ENCODE measurements at regions not wholly inside any gene's neighbourhood (a gene's known extent, or its start where the extent isn't known, plus 50 kb on each side); places are given as distances from the start of the nearest gene placed in this dataset.

- no peak for DNase-seq (ENCODE audit: low read depth, low spot score)
- no peaks in the 10 kb centered on the region for H3K27me3 ChIP-seq (ENCODE audit: control insufficient read depth, extremely low read depth, insufficient read depth, low read length)
Measured at GRCh38 chr2:167345559-167345958, 457.3 kb downstream of the XIRP2 start.

GRCh38 chr2:167342769-167343168 lies 454.5 kb downstream of the XIRP2 start:
- no peak for DNase-seq (ENCODE audit: low read depth, low spot score)
- no peaks in the 10 kb centered on the region for H3K27me3 ChIP-seq (ENCODE audit: control insufficient read depth, extremely low read depth, insufficient read depth, low read length)
- H3K36me3 ChIP-seq (ENCODE audit: control insufficient read depth in 2 of 2, extremely low read depth in 1 of 2, insufficient read depth in 2 of 2, low read length in 2 of 2): no peaks in the 10 kb centered on the region
- no peak for FAIRE-seq
- no peak overlapping the region for H3K27ac ChIP-seq (ENCODE audit: control insufficient read depth, insufficient read depth, low read length)
- H3K4me1 ChIP-seq (ENCODE audit: control insufficient read depth, extremely low read depth, insufficient read depth, low read length): no peaks in the 10 kb centered on the region
- H3K4me3 ChIP-seq (ENCODE audit: control insufficient read depth in 2 of 3, extremely low read depth in 1 of 3, insufficient read depth in 2 of 3, low read depth in 1 of 3, low read length in 3 of 3): no peak overlapping the region
- no peaks in the 10 kb centered on the region for H3K9me1 ChIP-seq (ENCODE audit: control insufficient read depth, extremely low read depth, insufficient read depth, low read length)
- H3K4me2 ChIP-seq (ENCODE audit: control insufficient read depth, extremely low read depth, insufficient read depth, low read depth, low read length): no peak overlapping the region
- H4K20me1 ChIP-seq (ENCODE audit: control insufficient read depth, extremely low read depth, insufficient read depth, low read length): no peaks in the 10 kb centered on the region
- no peak overlapping the region for H3K9ac ChIP-seq (ENCODE audit: control insufficient read depth, extremely low read depth, insufficient read depth, low read length)
- no peaks in the 10 kb centered on the region for H3K79me2 ChIP-seq (ENCODE audit: control insufficient read depth, insufficient read depth, low read length)
- dilution Hi-C loops (cut with MboI; ENCODE audit: extremely low pct_ligation_motif_present, low sequenced_read_pairs): no loop called here
- no peaks in the 10 kb centered on the region for H3K9me3 ChIP-seq (ENCODE audit: control insufficient read depth, low read depth, low read length)
- no peak overlapping the region for H2AFZ ChIP-seq (ENCODE audit: control insufficient read depth, low read length)
- TF ChIP-seq EZH2 (IDR thresholded peaks at IDR 0.05; ENCODE audit: low read length): no peak
- no peak for TF ChIP-seq CTCF (optimal IDR thresholded peaks at IDR 0.05 in 1 of 3, IDR thresholded peaks at IDR 0.05 in 1 of 3, conservative IDR thresholded peaks at IDR 0.05 in 1 of 3; ENCODE audit: extremely low read depth in 1 of 3, insufficient read depth in 2 of 3, low read length in 3 of 3)

More at GRCh38 chr2:167345559-167345958, 457.3 kb downstream of the XIRP2 start:
- H3K9ac ChIP-seq (ENCODE audit: control insufficient read depth, extremely low read depth, insufficient read depth, low read length): no peak overlapping the region
- no peaks in the 10 kb centered on the region for H3K36me3 ChIP-seq (ENCODE audit: control insufficient read depth in 2 of 2, extremely low read depth in 1 of 2, insufficient read depth in 2 of 2, low read length in 2 of 2)
- no peak for FAIRE-seq
- no peak overlapping the region for H3K4me3 ChIP-seq (ENCODE audit: control insufficient read depth in 2 of 3, extremely low read depth in 1 of 3, insufficient read depth in 2 of 3, low read depth in 1 of 3, low read length in 3 of 3)
- dilution Hi-C loops (cut with MboI; ENCODE audit: extremely low pct_ligation_motif_present, low sequenced_read_pairs): no loop called here
- H3K4me1 ChIP-seq (ENCODE audit: control insufficient read depth, extremely low read depth, insufficient read depth, low read length): no peaks in the 10 kb centered on the region
- H4K20me1 ChIP-seq (ENCODE audit: control insufficient read depth, extremely low read depth, insufficient read depth, low read length): no peaks in the 10 kb centered on the region
- H3K9me3 ChIP-seq (ENCODE audit: control insufficient read depth, low read depth, low read length): no peaks in the 10 kb centered on the region
- TF ChIP-seq CTCF (optimal IDR thresholded peaks at IDR 0.05 in 1 of 3, IDR thresholded peaks at IDR 0.05 in 1 of 3, conservative IDR thresholded peaks at IDR 0.05 in 1 of 3; ENCODE audit: extremely low read depth in 1 of 3, insufficient read depth in 2 of 3, low read length in 3 of 3): no peak
- TF ChIP-seq EZH2 (IDR thresholded peaks at IDR 0.05; ENCODE audit: low read length): no peak
- H3K4me2 ChIP-seq (ENCODE audit: control insufficient read depth, extremely low read depth, insufficient read depth, low read depth, low read length): no peak overlapping the region
- H2AFZ ChIP-seq (ENCODE audit: control insufficient read depth, low read length): no peak overlapping the region
- H3K27ac ChIP-seq (ENCODE audit: control insufficient read depth, insufficient read depth, low read length): no peak overlapping the region
- no peaks in the 10 kb centered on the region for H3K79me2 ChIP-seq (ENCODE audit: control insufficient read depth, insufficient read depth, low read length)
- H3K9me1 ChIP-seq (ENCODE audit: control insufficient read depth, extremely low read depth, insufficient read depth, low read length): no peaks in the 10 kb centered on the region

All from keratinocyte (primary cell).